ENCODE measurements at regions not wholly inside any gene's neighbourhood (a gene's known extent, or its start where the extent isn't known, plus 50 kb on each side); places are given as distances from the start of the nearest gene placed in this dataset.
"Not testable (repeated sequence)": the region's sequence is repeated elsewhere in the genome, so short reads cannot be mapped to it uniquely, and the experiment has no call there.

DNA sequence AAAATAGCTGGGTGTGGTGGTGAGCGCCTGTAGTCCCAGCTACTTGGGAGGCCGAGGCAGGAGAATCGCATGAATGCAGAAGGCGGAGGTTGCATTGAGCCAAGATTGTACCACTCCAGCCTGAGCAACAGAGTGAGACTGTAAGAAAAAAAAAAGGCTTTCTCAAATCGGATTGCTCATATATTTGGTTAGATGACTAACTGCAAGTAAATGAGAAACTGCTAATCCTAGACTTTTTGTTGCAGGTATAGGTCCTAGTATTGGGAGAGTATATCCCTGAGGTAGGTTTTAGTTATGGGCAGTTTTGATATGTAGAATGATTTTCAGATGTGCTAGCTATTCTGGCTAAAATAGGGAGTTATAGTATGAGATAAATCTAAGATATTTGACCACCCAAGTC is 944.8 kb downstream of the DNAH5 start:
- no peak for DNase-seq

GRCh38 chr5:12985142-12985541 is 959.3 kb downstream of the DNAH5 start:
- peak; percentile 17 for DNase-seq

DNA sequence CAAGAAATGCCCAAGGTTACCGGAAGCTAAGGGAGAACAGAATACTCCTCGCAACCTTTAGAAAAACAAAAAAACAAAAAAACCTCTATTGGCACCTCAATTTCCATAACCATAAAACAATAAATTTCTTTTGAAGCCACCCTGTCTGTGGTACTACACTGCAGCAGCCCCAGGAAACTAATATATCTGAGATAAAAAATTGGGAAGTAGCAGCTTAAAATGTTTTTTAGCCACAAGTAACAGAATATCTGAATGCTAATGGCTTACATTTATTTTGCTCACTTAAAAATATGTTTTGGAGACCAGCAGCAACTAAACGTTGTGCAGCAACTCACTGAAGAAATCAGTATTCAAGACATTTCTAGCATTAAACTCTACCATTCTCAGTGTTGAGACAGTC is 969.6 kb downstream of the DNAH5 start:
- no peak for DNase-seq

GRCh38 chr5:12965804-12966203 is 978.7 kb downstream of the DNAH5 start:
- no peak for DNase-seq

DNA sequence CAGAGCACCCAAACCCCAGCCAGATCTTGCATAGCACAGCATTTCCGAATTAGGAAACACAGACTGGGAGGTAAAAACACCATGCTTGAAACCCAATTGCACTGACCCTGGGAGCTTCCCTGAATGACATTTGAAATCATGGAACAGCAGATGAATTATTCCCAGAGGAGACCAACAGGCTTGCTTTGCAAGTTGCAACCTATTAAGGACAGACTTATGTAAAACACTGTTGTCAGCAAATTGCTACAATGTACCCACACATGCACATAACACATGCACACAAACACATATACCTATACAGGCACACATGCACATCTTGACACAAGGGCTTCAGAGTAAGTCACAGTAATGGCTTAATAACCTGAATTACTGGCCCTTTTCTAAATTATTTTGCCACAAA is 984.8 kb downstream of the DNAH5 start:
- no peak for DNase-seq

GRCh38 chr5:12952409-12952808 is 992.1 kb downstream of the DNAH5 start:
- no peak for DNase-seq

GRCh38 chr5:12951846-12952245 is 992.6 kb downstream of the DNAH5 start:
- no peak for DNase-seq

GRCh38 chr5:12947379-12947778 is 997.1 kb downstream of the DNAH5 start:
- DNase-seq, result no peak

- DNase-seq, result not testable (repeated sequence)
Measured at GRCh38 chr5:12945477-12945876, 999.0 kb downstream of the DNAH5 start.

DNA sequence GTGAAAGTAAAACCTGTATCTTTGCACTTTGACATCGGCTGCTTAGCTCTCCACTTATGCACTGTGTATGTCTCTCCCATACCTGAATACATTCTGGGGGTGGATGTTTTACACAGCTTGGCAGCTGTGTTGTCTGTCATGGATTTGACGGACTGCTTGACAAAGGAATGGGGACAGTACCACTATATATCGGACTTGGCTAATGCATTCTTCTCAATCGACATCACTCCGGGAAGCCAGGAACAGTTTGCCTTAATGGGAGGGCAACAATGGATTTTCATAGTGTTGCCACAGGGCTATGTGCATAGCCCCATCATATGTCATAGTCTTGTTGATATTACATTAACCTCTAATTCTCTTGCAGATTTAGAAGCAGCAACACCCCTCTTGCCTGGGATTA is 1008.3 kb downstream of the DNAH5 start:
- no peak for DNase-seq

- no peak for DNase-seq
Measured at GRCh38 chr5:12934722-12935121, 1009.8 kb downstream of the DNAH5 start.

DNA sequence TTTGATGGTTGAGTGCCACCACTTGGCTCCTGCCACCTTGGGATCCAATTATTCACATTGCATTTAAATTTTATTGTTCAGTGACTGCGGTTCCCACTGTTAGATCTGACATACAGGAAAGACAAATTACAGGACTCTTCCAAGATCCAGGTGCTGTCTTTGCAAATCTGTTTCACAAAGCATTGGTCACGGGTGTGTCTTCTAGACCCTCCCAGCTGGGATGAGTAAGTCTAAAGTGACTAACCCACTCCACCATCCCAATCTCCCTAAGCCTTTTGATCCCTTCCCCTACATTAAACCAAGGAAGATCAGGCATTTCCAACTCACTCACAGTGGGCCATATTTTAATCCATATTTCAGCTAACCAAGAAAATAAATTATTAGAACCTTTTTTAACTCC is 1016.3 kb upstream of the CTNND2 start:
- DNase-seq, result no peak

DNA sequence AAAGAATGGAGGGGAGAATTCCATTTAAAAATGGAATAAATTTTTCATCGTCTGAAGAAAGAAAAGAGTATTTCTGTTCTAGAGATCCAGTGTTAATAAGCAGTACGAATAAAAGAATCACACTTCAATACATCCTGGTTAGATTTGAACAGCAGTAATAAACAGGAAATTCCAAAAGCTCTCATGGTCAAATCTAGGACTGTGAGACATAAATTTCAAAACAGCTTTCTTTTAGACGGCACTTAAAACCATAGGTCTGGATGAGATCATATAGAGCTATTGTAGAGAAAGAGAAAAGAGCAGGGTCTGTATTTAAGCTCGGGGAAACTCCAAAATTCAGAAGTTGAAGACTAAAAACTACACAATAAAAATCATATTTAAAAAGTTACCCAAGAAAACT is 1006.9 kb upstream of the CTNND2 start:
- DNase-seq, result no peak

GRCh38 chr5:12910641-12911040 is 1006.4 kb upstream of the CTNND2 start:
- DNase-seq, result no peak

DNA sequence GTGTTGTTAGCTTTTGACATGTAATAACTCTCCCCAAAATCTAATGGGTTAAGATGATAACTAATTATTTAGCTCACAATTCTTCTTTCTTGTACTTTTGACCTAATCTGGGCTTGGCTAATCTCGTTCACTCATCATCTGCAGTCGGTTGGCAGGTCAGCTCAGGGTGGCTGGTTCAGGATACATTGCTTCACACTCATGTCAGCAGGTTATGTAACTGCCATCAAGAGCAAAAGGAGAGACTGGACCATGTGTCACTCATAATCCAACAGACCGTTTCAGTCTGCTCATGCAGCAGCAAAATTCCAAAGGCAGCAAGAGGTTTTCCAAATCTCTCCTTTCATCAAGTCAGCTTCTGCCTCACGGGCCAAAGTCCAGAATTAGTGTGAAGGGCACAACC is 998.4 kb upstream of the CTNND2 start:
- no peak for DNase-seq

GRCh38 chr5:12901696-12902095 is 997.5 kb upstream of the CTNND2 start:
- no peak for DNase-seq

DNA sequence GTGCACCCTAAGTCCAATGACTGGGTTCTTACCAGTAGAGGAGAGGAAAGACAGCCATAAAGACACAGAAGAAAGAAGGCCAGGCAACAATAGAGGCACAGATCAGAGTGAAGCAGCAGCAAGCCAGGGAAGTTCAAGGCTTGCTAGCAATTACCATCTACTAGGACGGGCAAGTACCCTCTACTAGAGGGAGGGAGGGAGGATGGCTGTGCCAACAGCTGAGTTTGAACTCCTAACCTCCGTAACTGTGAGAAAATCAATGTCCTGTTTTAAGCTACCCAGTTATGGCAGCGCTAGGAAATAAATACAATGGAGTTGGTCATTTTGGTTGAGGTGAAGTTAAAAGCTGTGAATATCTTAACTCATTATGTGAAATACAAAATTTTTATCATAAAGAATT is 991.8 kb upstream of the CTNND2 start:
- DNase-seq, result no peak

DNA sequence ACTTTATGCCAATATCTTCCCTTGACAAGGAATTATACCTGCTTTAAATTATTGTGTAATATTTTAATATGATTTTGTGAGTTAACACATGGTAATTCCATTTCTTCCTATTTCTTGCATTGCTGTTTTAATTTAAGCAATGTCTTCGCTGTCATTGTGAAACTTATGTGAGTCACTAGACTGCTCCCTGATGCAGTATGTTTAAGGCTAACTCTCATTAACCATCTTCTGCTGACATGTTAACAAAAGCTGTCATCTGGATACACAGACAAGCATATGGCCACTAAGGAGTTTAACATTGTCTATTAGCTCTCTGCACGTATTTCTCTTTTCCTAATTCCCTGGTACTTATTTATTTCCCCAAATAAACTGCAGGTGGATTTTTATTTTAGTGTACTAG is 980.8 kb upstream of the CTNND2 start:
- DNase-seq, result no peak

DNA sequence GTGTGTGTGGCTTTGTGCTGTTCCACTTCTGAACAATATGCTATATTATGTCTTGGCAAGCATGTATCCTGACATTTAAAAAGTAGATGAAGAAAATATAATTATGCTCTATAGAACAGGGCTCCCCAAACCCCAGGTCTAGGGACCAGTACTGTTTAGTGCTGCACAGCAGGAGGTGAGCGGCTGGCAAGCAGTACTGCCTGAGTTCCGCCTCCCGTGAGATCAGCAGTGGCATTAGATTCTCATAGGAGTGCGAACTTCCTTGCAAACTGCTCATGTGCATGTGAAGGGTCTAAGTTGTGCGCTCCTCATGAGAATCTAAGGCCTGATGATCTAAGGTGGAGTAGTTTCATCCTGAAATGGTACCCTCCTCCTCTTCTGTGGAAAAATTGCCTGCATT is 979.1 kb upstream of the CTNND2 start:
- no peak for DNase-seq

GRCh38 chr5:12876541-12877298 is 972.5 kb upstream of the CTNND2 start:
- no peak for DNase-seq

- DNase-seq, result no peak
Measured at GRCh38 chr5:12870872-12871539, 966.8 kb upstream of the CTNND2 start.

GRCh38 chr5:12865529-12865928 is 961.3 kb upstream of the CTNND2 start:
- no peak for DNase-seq

DNA sequence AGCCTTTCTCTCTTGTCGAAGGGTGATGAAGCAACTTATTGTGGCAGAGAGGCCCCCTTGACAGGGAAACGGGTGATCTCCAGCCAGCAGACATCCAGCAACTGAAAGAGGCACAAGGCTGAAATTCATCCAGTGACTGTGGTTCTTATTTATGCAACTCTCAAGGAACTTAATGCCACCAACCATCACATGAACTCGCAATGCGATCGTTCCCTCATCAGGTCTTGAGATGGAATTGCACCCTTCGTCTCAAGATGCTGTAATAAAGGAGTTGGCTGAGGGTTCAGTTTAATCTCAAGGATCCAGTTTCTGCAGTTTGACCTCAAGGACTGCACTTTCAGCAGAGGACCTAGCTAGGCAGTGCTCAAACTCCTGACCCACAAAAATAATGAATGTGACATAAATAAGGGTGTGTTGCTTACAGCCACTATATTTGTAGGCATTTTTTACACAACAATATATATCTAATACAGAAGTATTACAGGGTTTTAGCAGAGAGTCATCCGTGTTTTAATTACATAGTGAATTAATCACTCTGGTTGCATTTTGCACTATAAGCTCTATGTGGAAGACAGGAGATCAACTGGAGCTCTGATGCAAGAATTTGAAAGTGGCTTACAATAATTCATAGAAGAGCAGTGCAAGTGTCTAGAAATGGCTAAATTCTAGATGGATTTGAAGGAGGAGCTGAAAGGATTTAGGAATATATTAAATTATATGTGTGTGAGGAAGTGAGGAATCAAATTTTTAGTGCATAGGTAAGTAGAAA is 957.8 kb upstream of the CTNND2 start:
- no peak for DNase-seq

DNA sequence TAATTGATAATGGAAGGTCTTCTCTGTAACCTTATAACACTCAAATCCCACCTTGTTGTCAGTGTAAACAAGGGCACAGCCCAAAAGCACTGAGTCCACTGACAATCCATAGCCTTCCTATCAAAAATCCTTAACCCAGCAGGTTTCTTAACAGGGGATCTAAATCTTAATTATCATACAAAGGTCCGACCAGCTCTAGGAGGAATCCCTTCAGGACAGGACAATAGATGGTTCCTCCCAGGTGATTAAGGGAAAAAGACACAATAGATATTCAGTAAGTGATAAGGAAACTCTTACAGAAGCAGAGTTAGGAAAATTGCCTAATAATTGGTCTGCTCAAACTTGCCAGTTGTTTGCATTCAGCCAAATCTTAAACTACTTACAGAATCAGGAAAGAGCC is 951.9 kb upstream of the CTNND2 start:
- not testable (repeated sequence) for DNase-seq
